ENCODE measurements at regions not wholly inside any gene's neighbourhood (a gene's known extent, or its start where the extent isn't known, plus 50 kb on each side); places are given as distances from the start of the nearest gene placed in this dataset.

DNA sequence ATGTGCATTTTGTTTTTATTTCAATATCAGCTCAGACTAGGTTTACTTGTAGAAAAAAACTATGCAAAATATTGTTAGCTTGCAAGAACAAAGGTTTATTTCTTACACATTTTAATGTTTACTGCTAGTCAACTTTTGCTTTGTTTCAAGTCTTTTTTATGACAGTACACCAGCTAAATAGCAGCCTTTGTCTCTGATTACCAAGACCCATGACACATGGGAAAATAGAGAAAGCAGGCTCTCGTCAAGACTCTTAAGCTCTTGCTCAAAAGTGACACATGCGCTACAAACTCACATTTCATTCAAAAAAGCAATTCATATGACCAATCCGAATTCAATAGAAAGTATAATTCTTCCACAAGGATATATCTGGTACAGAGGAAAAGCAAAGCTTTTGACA is 642.3 kb upstream of the SLITRK1 start:
- DNase-seq (ENCODE audit: low read depth in 1 of 2, low spot score in 1 of 2), result no peak
- no peaks in the 10 kb centered on the region for H3K27me3 ChIP-seq (ENCODE audit: insufficient read depth, poor library complexity, severe bottlenecking)
- no peak overlapping the region for H3K4me3 ChIP-seq (replicated peaks; ENCODE audit: insufficient read depth, low read length)
- no peak for TF ChIP-seq REST (IDR thresholded peaks at IDR 0.05; ENCODE audit: insufficient replicate concordance, low read depth)
- no peak for TF ChIP-seq CTCF (IDR thresholded peaks at IDR 0.05; ENCODE audit: insufficient read depth, low read length)
- TF ChIP-seq SPI1 (IDR thresholded peaks at IDR 0.05; ENCODE audit: borderline replicate concordance, low read depth), result no peak
- TF ChIP-seq POLR2AphosphoS5 (IDR thresholded peaks at IDR 0.05; ENCODE audit: low read depth), result no peak
- no peak for TF ChIP-seq GABPA (IDR thresholded peaks at IDR 0.05; ENCODE audit: low read depth)
- no peak overlapping the region for H3K27ac ChIP-seq (replicated peaks)

DNA sequence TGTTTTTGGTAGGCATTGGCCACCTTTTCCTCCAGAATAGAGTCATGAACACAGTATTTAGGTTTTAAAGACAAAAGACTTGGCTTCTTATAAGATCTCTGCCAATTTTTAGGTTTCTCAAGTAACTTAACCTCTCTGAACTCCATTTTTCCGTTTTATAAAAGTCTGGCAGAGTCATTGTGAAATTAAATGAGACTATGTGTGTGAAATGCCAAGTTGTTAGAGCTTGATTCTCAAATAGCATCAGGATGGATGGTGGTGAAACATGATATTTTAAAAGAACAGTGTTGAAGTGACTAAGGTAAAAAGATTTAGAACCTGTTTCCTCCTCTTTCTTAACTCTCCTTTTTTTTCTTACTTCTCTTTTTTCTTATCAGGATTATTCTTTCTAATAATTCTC is 617.7 kb upstream of the SLITRK1 start:
- no peaks in the 10 kb centered on the region for H3K27me3 ChIP-seq (ENCODE audit: insufficient read depth, poor library complexity, severe bottlenecking)
- H3K27ac ChIP-seq (replicated peaks), result no peak overlapping the region
- DNase-seq (ENCODE audit: low read depth in 1 of 2, low spot score in 1 of 2), result no peak
- no peak overlapping the region for H3K4me3 ChIP-seq (replicated peaks; ENCODE audit: insufficient read depth, low read length)
- TF ChIP-seq REST (IDR thresholded peaks at IDR 0.05; ENCODE audit: insufficient replicate concordance, low read depth), result no peak
- TF ChIP-seq GABPA (IDR thresholded peaks at IDR 0.05; ENCODE audit: low read depth), result no peak
- TF ChIP-seq POLR2AphosphoS5 (IDR thresholded peaks at IDR 0.05; ENCODE audit: low read depth), result no peak
- no peak for TF ChIP-seq CTCF (IDR thresholded peaks at IDR 0.05; ENCODE audit: insufficient read depth, low read length)

GRCh38 chr13:84497613-84498012 is 615.3 kb upstream of the SLITRK1 start:
- Histone ChIP-seq H3K4me3 (replicated peaks; ENCODE audit: insufficient read depth, low read length) (no peak overlapping the region), H3K27me3 (ENCODE audit: insufficient read depth, poor library complexity, severe bottlenecking) (no peaks in the 10 kb centered on the region), H3K27ac (replicated peaks) (no peak overlapping the region)
- DNase-seq (ENCODE audit: low read depth in 1 of 2, low spot score in 1 of 2), result no peak
- TF ChIP-seq REST (IDR thresholded peaks at IDR 0.05; ENCODE audit: insufficient replicate concordance, low read depth) (no peak), GABPA (IDR thresholded peaks at IDR 0.05; ENCODE audit: low read depth) (no peak), POLR2AphosphoS5 (IDR thresholded peaks at IDR 0.05; ENCODE audit: low read depth) (no peak), CTCF (IDR thresholded peaks at IDR 0.05; ENCODE audit: insufficient read depth, low read length) (no peak), SPI1 (IDR thresholded peaks at IDR 0.05; ENCODE audit: borderline replicate concordance, low read depth) (no peak)
